HepG2 (cell line): ENCODE measurements at regions not wholly inside any gene's neighbourhood (a gene's known extent, or its start where the extent isn't known, plus 50 kb on each side); places are given as distances from the start of the nearest gene placed in this dataset.

Experiments used
- JUN ChIP-seq: sonication (generic); formaldehyde crosslinking; IDR thresholded peaks from 2 replicates; pipeline ENCODE4 v1.4.0; 2020; ENCODE audit warnings: mild to moderate bottlenecking, missing genetic modification reagents
- PBX3 ChIP-seq: sonication (generic); formaldehyde crosslinking; IDR thresholded peaks from 2 replicates; pipeline ENCODE4 v1.8.1; 2023; ENCODE audit warnings: missing genetic modification reagents, inconsistent platforms, borderline replicate concordance
- TF ChIP-seq, protein P1 (sequence below): sonication (generic); formaldehyde crosslinking; IDR thresholded peaks from 2 replicates; pipeline ENCODE4 v1.4.0; 2020; ENCODE audit warnings: missing genetic modification reagents
- TF ChIP-seq, protein P2 (sequence below): sonication (generic); formaldehyde crosslinking; IDR thresholded peaks from 2 replicates; pipeline ENCODE4 v1.4.0; 2020; ENCODE audit warnings: mild to moderate bottlenecking, missing genetic modification reagents

- TF ChIP-seq, protein P1, sequence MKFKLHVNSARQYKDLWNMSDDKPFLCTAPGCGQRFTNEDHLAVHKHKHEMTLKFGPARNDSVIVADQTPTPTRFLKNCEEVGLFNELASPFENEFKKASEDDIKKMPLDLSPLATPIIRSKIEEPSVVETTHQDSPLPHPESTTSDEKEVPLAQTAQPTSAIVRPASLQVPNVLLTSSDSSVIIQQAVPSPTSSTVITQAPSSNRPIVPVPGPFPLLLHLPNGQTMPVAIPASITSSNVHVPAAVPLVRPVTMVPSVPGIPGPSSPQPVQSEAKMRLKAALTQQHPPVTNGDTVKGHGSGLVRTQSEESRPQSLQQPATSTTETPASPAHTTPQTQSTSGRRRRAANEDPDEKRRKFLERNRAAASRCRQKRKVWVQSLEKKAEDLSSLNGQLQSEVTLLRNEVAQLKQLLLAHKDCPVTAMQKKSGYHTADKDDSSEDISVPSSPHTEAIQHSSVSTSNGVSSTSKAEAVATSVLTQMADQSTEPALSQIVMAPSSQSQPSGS = no peak
- no peak for TF ChIP-seq PBX3 (CRISPR knock-in tag)
- no peak for TF ChIP-seq JUN
- TF ChIP-seq, protein P2, sequence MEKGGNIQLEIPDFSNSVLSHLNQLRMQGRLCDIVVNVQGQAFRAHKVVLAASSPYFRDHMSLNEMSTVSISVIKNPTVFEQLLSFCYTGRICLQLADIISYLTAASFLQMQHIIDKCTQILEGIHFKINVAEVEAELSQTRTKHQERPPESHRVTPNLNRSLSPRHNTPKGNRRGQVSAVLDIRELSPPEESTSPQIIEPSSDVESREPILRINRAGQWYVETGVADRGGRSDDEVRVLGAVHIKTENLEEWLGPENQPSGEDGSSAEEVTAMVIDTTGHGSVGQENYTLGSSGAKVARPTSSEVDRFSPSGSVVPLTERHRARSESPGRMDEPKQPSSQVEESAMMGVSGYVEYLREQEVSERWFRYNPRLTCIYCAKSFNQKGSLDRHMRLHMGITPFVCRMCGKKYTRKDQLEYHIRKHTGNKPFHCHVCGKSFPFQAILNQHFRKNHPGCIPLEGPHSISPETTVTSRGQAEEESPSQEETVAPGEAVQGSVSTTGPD (CRISPR knock-in tag) = no peak
These were observed 1076.2 kb downstream of the TSN start for GRCh38 chr2:122831649-122832048.
